ENCODE measurements at regions not wholly inside any gene's neighbourhood (a gene's known extent, or its start where the extent isn't known, plus 50 kb on each side); places are given as distances from the start of the nearest gene placed in this dataset.

- Mint-ChIP-seq H3K4me3 (ENCODE audit: low read depth, unreplicated experiment) (no peak overlapping the region), H3K27ac (ENCODE audit: unreplicated experiment) (no peak overlapping the region), H3K27me3 (ENCODE audit: unreplicated experiment) (no peaks in the 10 kb centered on the region), H3K4me1 (ENCODE audit: low read depth, unreplicated experiment) (peaks cover 6% of the 10 kb centered on the region), H3K9me3 (ENCODE audit: low read depth, unreplicated experiment) (no peaks in the 10 kb centered on the region), H3K36me3 (ENCODE audit: insufficient read depth, unreplicated experiment) (no peaks in the 10 kb centered on the region)
- intact Hi-C loops (cut with micrococcal nuclease; ENCODE audit: unreplicated experiment) = loop anchor here (10.0 kb wide), 1 partner anchor 1086 kb away; no protein-coding TSS in a partner anchor
- no TSS peak for BruUV-seq (replicated peaks)
- CTCF ChIA-PET = no interaction called here
- no peak for DNase-seq
- TF ChIP-seq CTCF (IDR thresholded peaks at IDR 0.05; ENCODE audit: unreplicated experiment) = no peak
Observed at GRCh38 chr12:59408431-59408830, 187.4 kb upstream of the SLC16A7 start.

GRCh38 chr12:59407799-59408198, 188.0 kb upstream of the SLC16A7 start:
- H3K27me3 Mint-ChIP-seq (ENCODE audit: unreplicated experiment) = no peaks in the 10 kb centered on the region
- H3K36me3 Mint-ChIP-seq (ENCODE audit: insufficient read depth, unreplicated experiment) = no peaks in the 10 kb centered on the region
- peaks cover 11% of the 10 kb centered on the region for H3K4me1 Mint-ChIP-seq (ENCODE audit: low read depth, unreplicated experiment)
- peak; percentile 13 for DNase-seq
- CTCF ChIA-PET = no interaction called here
- no peak for TF ChIP-seq CTCF (IDR thresholded peaks at IDR 0.05; ENCODE audit: unreplicated experiment)
- H3K4me3 Mint-ChIP-seq (ENCODE audit: low read depth, unreplicated experiment) = no peak overlapping the region
- BruUV-seq (replicated peaks) = no TSS peak
- no peaks in the 10 kb centered on the region for H3K9me3 Mint-ChIP-seq (ENCODE audit: low read depth, unreplicated experiment)
- intact Hi-C loops (cut with micrococcal nuclease; ENCODE audit: unreplicated experiment) = loop anchor here (10.0 kb wide), 1 partner anchor 1087 kb away; no protein-coding TSS in a partner anchor
- no peak overlapping the region for H3K27ac Mint-ChIP-seq (ENCODE audit: unreplicated experiment)

DNA sequence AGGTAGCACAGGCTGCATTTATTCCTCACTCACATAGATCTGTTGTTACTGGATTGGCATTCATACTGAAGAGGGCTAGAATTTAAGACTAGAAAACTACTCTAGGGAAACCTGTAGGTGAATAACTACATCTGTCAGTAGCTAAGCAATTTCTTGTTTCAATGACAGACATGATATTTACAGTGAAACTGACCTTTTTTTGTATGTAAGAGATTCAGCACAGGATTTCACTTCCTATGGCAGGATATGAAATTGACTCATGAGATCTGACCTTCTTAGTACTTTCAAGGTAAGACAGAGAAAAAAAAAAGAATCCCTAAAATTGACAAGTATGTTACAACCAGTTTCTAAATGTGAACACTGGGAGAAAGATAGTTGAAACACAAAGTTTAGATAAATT, 189.8 kb upstream of the SLC16A7 start:
- DNase-seq = no peak
- no peaks in the 10 kb centered on the region for H3K27me3 Mint-ChIP-seq (ENCODE audit: unreplicated experiment)
- CTCF ChIA-PET = no interaction called here
- no peak for TF ChIP-seq CTCF (IDR thresholded peaks at IDR 0.05; ENCODE audit: unreplicated experiment)
- H3K4me3 Mint-ChIP-seq (ENCODE audit: low read depth, unreplicated experiment) = no peak overlapping the region
- no peaks in the 10 kb centered on the region for H3K9me3 Mint-ChIP-seq (ENCODE audit: low read depth, unreplicated experiment)
- no TSS peak for BruUV-seq (replicated peaks)
- no peaks in the 10 kb centered on the region for H3K36me3 Mint-ChIP-seq (ENCODE audit: insufficient read depth, unreplicated experiment)
- H3K4me1 Mint-ChIP-seq (ENCODE audit: low read depth, unreplicated experiment) = peaks cover 11% of the 10 kb centered on the region
- intact Hi-C loops (cut with micrococcal nuclease; ENCODE audit: unreplicated experiment) = loop anchor here (10.0 kb wide), 1 partner anchor 1089 kb away; no protein-coding TSS in a partner anchor
- no peak overlapping the region for H3K27ac Mint-ChIP-seq (ENCODE audit: unreplicated experiment)

DNA sequence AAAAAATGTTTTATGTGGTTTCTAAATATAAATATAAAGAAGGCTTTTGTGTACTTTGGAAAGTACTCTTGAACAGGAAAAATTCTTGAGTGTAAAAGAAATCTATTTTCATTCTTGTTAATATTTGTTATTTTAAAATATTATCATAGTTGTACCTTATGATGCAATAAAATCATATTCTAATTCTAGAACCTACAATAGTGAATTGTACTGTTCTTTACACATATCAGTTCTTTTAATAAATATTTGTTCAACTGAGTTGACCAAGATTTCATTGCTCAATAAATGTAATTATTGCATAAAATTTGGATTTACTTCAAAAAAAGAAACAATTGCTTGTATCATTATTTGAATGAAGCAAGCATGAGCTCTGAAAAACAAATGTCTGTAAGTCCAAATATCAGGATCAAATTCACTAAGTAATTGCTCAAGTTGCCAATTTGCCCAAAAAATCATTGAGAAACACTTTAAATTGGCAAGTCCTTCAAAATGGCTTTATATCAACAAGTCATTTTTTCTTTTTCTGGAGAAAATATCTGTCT, 191.6 kb upstream of the SLC16A7 start:
- DNase-seq = no peak
- no peak for TF ChIP-seq CTCF (IDR thresholded peaks at IDR 0.05; ENCODE audit: unreplicated experiment)

More for the DNA sequence above, 191.6 kb upstream of the SLC16A7 start:
- intact Hi-C loops (cut with micrococcal nuclease; ENCODE audit: unreplicated experiment) = loop anchor here (10.0 kb wide), 1 partner anchor 1091 kb away; no protein-coding TSS in a partner anchor
- Mint-ChIP-seq H3K4me3 (ENCODE audit: low read depth, unreplicated experiment) (peak overlapping the region; percentile 44), H3K4me1 (ENCODE audit: low read depth, unreplicated experiment) (peaks cover 11% of the 10 kb centered on the region), H3K27ac (ENCODE audit: unreplicated experiment) (no peak overlapping the region), H3K9me3 (ENCODE audit: low read depth, unreplicated experiment) (no peaks in the 10 kb centered on the region), H3K27me3 (ENCODE audit: unreplicated experiment) (no peaks in the 10 kb centered on the region), H3K36me3 (ENCODE audit: insufficient read depth, unreplicated experiment) (no peaks in the 10 kb centered on the region)
- no TSS peak for BruUV-seq (replicated peaks)
- CTCF ChIA-PET = interaction anchor here (0.6 to 1.7 kb wide), 2 partner anchors 193 to 223 kb away, joined by 3 read pairs; no protein-coding TSS in a partner anchor

All from Calu3 (cell line).